HG02642 (cell line): ENCODE measurements at regions not wholly inside any gene's neighbourhood (a gene's known extent, or its start where the extent isn't known, plus 50 kb on each side); places are given as distances from the start of the nearest gene placed in this dataset.

Experiments
- ATAC-seq: cut with Tn5 transposase; IDR thresholded peaks from one replicate; pipeline ENCODE4 v1.9.1; 2021; ENCODE audit warnings: mild to moderate bottlenecking; ENCODE audit not compliant: unreplicated experiment, poor library complexity

GRCh38 chr12:67425394-67425793 lies 156.2 kb downstream of the CAND1 start:
- ATAC-seq: no peak

DNA sequence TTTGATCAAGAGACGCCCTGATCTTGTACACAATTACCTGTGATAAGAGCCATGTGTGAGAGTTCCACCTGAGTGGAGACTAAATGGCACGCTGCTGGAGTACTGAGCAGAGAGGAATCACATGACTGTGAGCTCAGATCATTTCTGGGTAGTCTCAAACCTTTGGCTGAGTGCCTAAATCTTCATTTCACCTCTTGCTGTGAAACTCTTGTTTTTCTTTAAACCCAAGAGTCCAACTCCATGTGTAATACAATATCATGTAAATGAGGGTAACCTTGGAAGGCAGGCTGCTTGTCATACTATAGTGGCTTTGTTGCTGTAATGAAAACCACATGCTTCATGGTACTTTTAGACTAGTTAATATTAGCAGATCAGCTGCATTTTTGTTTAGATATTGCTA lies 156.9 kb downstream of the CAND1 start:
- ATAC-seq: no peak

DNA sequence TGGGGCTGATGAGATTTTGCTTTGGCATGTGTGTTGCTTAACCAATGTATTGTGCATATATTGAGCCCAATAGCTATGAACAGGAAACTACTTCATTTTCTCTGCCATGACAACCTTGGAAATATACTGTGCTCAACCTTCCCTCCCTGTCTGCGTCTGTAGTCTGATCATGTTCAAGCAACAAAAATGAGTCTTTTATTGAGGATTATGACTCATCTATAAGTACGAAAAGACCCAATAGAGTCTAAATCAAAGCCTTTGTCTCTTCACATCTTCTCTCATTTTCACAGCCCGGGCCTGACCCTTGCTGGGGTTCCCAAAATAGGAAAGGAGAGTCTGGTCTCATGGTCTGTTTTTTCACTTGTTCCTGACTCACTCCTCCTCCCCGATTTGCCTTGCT lies 158.2 kb downstream of the CAND1 start:
- ATAC-seq: no peak

DNA sequence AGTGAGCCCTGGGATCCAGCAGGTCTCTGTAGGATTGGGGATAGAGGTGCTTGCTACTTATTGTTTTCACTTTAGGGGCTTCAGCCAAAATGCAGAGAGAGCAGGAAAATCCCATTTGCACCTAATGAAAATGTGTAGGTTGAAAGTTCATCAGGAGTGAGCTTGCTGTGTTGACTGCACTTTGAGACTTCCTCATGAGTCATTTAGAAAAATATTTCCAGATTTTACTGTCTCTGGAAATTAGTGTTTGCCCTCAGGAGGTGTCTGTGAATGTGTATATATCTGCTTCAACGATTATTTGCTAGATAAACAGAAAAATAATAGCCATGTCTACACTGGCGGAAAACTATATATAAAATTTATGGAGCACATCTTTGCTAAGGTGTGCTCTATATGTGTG lies 159.3 kb downstream of the CAND1 start:
- no peak for ATAC-seq

DNA sequence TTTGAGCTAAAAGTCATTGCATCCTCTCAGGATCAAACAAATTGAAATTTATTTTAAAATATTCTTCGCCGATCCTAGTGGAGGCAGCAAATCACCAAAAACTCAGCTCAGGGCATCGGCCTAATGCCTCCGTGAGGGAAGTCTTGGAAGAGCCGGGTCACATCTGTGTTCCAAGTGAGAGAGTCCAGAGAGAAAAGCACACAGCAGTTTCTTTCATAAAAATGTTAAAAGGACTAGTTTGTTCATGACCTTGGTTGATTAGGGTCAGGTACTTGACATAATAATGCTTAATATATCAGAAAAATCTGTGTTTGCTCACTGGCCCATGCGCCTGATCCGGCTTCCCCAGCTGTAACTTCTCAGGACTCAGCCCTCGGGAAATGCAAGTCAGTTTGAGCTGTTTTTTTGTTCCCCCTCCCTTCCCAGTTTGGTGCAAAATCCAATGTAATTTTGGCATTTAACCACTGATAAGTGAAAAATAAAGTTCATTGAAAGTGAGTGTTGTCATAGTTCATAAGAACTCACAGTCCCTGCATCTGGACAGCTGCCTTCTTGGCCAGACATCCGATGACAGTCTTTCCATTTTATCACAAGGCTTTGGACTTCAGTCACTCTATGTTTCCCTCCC lies 161.7 kb downstream of the CAND1 start:
- ATAC-seq: no peak

GRCh38 chr12:67431411-67432020 lies 162.4 kb downstream of the CAND1 start:
- no peak for ATAC-seq

DNA sequence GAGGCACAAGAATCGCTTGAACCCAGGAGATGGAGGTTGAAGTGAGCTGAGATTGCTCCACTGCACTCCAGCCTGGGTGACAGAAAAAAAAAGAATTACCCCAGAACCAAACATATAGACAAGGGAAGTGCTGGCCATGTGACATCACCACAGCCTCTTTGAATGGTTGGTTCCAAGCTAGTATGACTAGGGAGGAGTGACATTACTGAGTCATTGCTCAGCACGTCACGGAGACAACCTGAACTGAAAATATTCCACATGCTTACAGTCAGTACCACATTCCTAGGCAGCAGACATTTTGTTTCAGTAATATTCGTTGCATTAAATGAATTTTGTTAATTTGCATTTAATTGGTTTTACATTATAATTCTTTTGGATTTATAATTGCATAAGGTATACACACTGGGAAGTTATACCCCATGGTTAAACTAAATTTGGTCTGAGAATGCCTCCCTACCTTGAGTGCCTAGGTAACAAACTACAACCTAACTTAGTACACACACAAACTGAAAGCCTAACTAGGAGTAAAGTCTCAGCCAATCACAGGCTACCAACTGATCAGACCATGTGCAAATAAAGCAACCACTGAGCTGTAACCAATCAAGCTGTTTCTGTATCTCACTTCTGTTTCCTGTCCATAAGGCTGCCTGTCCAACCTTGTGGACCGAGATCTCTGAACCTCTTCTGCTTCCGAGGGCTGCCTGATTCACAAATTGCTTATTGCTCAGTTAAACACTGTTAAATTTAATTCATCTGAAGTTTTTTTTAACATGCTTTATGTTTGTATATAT lies 164.4 kb downstream of the CAND1 start:
- ATAC-seq: peak; percentile 81

GRCh38 chr12:67434671-67435370 lies 165.7 kb downstream of the CAND1 start:
- ATAC-seq: no peak

DNA sequence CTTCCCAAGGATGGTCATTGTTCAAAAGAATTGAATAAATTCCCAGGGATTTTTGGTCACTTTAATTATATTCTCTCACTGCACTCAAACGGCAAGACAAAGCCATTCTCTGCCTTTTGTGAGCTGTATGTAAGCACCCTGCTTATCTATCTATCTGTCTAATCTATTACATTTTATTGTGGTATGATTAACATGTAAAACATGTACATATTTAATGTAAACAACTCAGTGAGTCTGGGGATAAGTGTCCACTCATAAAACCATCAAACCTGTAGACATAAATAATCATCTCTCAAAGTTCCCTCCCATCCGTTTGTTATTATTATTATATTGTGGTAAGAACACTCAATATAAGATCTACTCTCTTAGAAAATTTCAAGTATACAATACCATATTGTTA lies 167.1 kb downstream of the CAND1 start:
- no peak for ATAC-seq

GRCh38 chr12:67437011-67437410 lies 167.9 kb downstream of the CAND1 start:
- ATAC-seq: no peak

GRCh38 chr12:67439611-67440010 lies 170.5 kb downstream of the CAND1 start:
- ATAC-seq: no peak

- ATAC-seq: peak; percentile 96
Observed at GRCh38 chr12:67441736-67442346, 172.7 kb downstream of the CAND1 start.

DNA sequence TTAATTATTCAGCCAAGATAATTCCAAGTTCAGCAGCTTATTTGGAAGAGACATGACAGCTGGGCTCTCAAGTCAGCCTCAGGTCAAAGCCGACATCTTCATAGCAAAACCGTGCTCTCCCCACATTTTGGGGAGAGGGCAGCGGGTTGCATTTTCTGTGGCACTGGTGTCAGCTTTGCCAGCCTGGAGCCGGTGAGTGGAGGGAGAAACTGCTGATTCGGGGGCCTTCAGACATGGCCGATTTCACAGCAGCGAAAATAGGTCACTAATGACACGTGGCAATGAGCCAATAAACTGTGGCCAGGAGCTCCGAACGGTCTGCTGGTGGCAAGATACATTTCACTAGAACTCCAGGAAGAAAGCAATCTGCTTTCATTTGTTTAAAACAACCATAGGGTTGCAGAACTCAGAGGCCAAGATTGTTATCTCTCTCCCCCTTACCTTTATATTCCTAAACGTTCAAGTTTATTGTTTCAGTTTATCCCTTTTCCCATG lies 173.2 kb downstream of the CAND1 start:
- ATAC-seq: no peak

DNA sequence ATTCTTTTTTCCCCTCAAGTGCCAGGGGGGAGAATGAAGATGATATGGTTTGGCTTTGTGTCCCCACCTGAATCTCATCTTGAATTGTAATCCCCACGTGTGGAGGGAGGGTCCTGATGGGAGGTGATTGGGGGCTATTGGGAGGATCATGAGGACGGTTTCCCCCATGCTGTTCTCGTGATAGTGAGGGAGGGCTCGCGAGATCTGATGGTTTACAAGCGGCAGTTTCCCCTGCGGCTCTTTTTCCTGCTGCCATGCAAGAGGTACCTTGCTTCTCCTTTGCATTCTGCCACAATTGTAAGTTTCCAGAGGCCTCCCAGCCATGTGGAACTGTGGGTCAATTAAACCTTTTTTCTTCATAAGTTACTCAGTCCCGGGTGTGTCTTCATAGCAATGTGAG lies 173.7 kb downstream of the CAND1 start:
- no peak for ATAC-seq

GRCh38 chr12:67444542-67444941 lies 175.4 kb downstream of the CAND1 start:
- no peak for ATAC-seq

- no peak for ATAC-seq
Observed at GRCh38 chr12:67446716-67447115, 177.6 kb downstream of the CAND1 start.

- ATAC-seq: no peak
Observed at GRCh38 chr12:67447180-67447579, 178.0 kb downstream of the CAND1 start.

- ATAC-seq: peak; percentile 78
Observed at GRCh38 chr12:67449591-67450052, 180.5 kb downstream of the CAND1 start.

DNA sequence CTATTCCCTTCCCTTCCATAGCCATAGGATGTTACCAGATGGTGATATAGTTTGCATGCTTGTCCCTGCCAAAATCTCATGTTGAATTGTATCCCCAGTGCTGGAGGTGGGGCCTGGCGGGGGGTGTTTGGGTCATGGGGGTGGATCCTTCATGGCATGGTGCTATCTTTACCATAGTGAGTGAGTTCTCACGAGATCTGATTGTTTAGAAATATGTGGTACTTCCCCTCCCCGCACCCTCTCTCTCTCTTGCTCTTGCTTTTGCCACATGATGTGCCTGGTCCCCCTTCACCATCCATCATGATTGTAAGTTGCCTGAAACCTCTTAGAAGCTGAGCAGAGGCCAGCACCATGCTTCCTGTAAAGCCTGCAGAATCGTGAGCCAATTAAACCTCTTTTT lies 181.3 kb downstream of the CAND1 start:
- no peak for ATAC-seq

GRCh38 chr12:67451206-67451605 lies 182.0 kb downstream of the CAND1 start:
- ATAC-seq: no peak
